B cell (primary cell): ENCODE measurements at regions not wholly inside any gene's neighbourhood (a gene's known extent, or its start where the extent isn't known, plus 50 kb on each side); places are given as distances from the start of the nearest gene placed in this dataset.

Source experiments
- ATAC-seq: fragments of 200-7000 bp; cut with Tn5 transposase; one replicate; pipeline ENCODE4 v1.10.0; 2021; ENCODE audit warnings: low read depth, mild to moderate bottlenecking, moderate number of reproducible peaks, moderate library complexity
- CTCF ChIA-PET: fragments of 350-600 bp; sonication (Branson Sonifier 250); formaldehyde crosslinking; loops from one replicate; lab custom pipeline; 2021; ENCODE audit warnings: antibody characterized with exemption, inconsistent platforms; lab: Charles Lee
- POLR2A ChIA-PET: fragments of 350-600 bp; sonication (Branson Sonifier 250); formaldehyde crosslinking; loops from one replicate; lab custom pipeline; 2021; ENCODE audit warnings: antibody characterized with exemption; lab: Charles Lee
- DNase-seq: peaks from one replicate; pipeline ENCODE4 v3.0.0; 2013
- H2AFZ ChIP-seq: 2 replicates; pipeline ENCODE4 v1.6.1; 2012; ENCODE audit warnings: mild to moderate bottlenecking, low read depth, low read length; ENCODE audit not compliant: insufficient read depth, poor library complexity, severe bottlenecking
- H3K27ac ChIP-seq, 2 donors: 1 replicate in 1 of 2; 2 replicates in 1 of 2; pipeline ENCODE4 v1.5.1; 2012 to 2013; ENCODE audit warnings: low read length in 2 of 2, mild to moderate bottlenecking in 2 of 2, moderate library complexity in 1 of 2
- H3K27me3 ChIP-seq, 4 experiments: fragments of 200-600 bp in 1 of 4; sonication (generic) in 1 of 4; replicated peaks in 1 of 4; 1 replicate in 2 of 4; 2 replicates in 2 of 4; pipeline versions ENCODE4 v1.6.1 to v1.7.0; 2013 to 2016; ENCODE audit warnings: low read length in 3 of 4, mild to moderate bottlenecking in 2 of 4, mixed read lengths in 1 of 4, moderate library complexity in 1 of 4; ENCODE audit not compliant: insufficient read depth in 4 of 4, control insufficient read depth in 3 of 4; ENCODE audit errors: control extremely low read depth in 1 of 4
- H3K36me3 ChIP-seq, 2 experiments: replicated peaks in 1 of 2; 1 replicate in 1 of 2; 2 replicates in 1 of 2; pipeline versions ENCODE4 v1.6.1 to v1.7.1; 2013; ENCODE audit warnings: low read length in 1 of 2; ENCODE audit not compliant: insufficient read depth in 2 of 2, control insufficient read depth in 1 of 2; ENCODE audit errors: control extremely low read depth in 1 of 2, extremely low read depth in 1 of 2
- H3K4me1 ChIP-seq, 2 donors: fragments of 200-600 bp in 1 of 2; sonication (generic) in 1 of 2; 1 replicate in 1 of 2; 2 replicates in 1 of 2; pipeline versions ENCODE4 v1.5.1 to v1.6.1; 2013 to 2017; ENCODE audit warnings: low read length in 2 of 2; ENCODE audit not compliant: control insufficient read depth in 2 of 2, insufficient read depth in 2 of 2
- H3K4me2 ChIP-seq: replicated peaks from 2 replicates; pipeline ENCODE3; 2012; ENCODE audit warnings: mild to moderate bottlenecking, low read depth, low read length; ENCODE audit not compliant: poor library complexity, severe bottlenecking
- H3K4me3 ChIP-seq, 5 experiments: fragments of 200-600 bp in 1 of 5; sonication (generic) in 1 of 5; 1 replicate in 3 of 5; 2 replicates in 2 of 5; pipeline versions ENCODE4 v1.5.1 to v1.7.0; 2011 to 2016; ENCODE audit warnings: low read length in 4 of 5, mild to moderate bottlenecking in 4 of 5, low read depth in 2 of 5, control low read depth in 1 of 5, moderate library complexity in 1 of 5; ENCODE audit not compliant: insufficient read depth in 1 of 5; ENCODE audit errors: control extremely low read depth in 1 of 5, extremely low read depth in 1 of 5
- H3K79me2 ChIP-seq: fragments of 200-600 bp; sonication (generic); one replicate; pipeline ENCODE4 v1.6.0; 2016; ENCODE audit warnings: low read length; ENCODE audit not compliant: control insufficient read depth, insufficient read depth
- H3K9ac ChIP-seq: fragments of 200-600 bp; sonication (generic); 2 replicates; pipeline ENCODE4 v1.6.1; 2017; ENCODE audit warnings: mild to moderate bottlenecking, low read length, moderate library complexity
- H3K9me3 ChIP-seq, 3 donors: one replicate each; pipeline versions ENCODE4 v1.6.1 to v1.7.1; 2013; ENCODE audit warnings: low read length in 2 of 3; ENCODE audit not compliant: control insufficient read depth in 2 of 3, insufficient read depth in 1 of 3; ENCODE audit errors: control extremely low read depth in 1 of 3
- H4K20me1 ChIP-seq: 2 replicates; pipeline ENCODE4 v1.6.0; 2012; ENCODE audit warnings: mild to moderate bottlenecking, low read length; ENCODE audit not compliant: insufficient read depth, control insufficient read depth, poor library complexity, severe bottlenecking
- H3K27ac Mint-ChIP-seq: one replicate; pipeline ENCODE4 v1.8.0; 2021; ENCODE audit warnings: mixed read lengths
- H3K27me3 Mint-ChIP-seq: one replicate; pipeline ENCODE4 v1.8.0; 2021; ENCODE audit warnings: mixed read lengths
- H3K4me1 Mint-ChIP-seq: one replicate; pipeline ENCODE4 v1.8.0; 2021; ENCODE audit warnings: mixed read lengths
- H3K4me3 Mint-ChIP-seq: one replicate; pipeline ENCODE4 v1.8.0; 2021; ENCODE audit warnings: mixed read lengths
- H3K9me3 Mint-ChIP-seq: one replicate; pipeline ENCODE4 v1.8.0; 2022; ENCODE audit warnings: mixed read lengths; ENCODE audit not compliant: insufficient read depth
- CTCF ChIP-seq: fragments of 200-600 bp; IDR thresholded peaks from one replicate; pipeline ENCODE4 v1.8.0; 2022; ENCODE audit warnings: antibody characterized with exemption, mild to moderate bottlenecking
- EZH2 ChIP-seq: IDR thresholded peaks from 2 replicates; pipeline ENCODE4 v1.6.1; 2012; ENCODE audit warnings: borderline replicate concordance, low read depth, mild to moderate bottlenecking, moderate library complexity, low read length; ENCODE audit not compliant: insufficient read depth, poor library complexity, severe bottlenecking
- WGBS: methylation state at CpG from one replicate; pipeline ENCODE4 v1.1.5; 2013; ENCODE audit warnings: missing lambda C conversion rate; ENCODE audit not compliant: insufficient coverage; 5-methylcytosine and 5-hydroxymethylcytosine counted together
- intact Hi-C: fragments of 100-400 bp; cut with micrococcal nuclease; formaldehyde crosslinking; loops from one replicate; pipeline ENCODE4 v1.10.0; 2022

- Histone ChIP-seq H2AFZ (no peak overlapping the region), H3K4me3 (no peak overlapping the region)
- DNase-seq = no peak
Measured at GRCh38 chr3:176274161-176274560, 923.1 kb downstream of the TBL1XR1 start.

GRCh38 chr3:176262071-176262470, 935.2 kb downstream of the TBL1XR1 start:
- Histone ChIP-seq H4K20me1 (no peaks in the 10 kb centered on the region), H3K36me3 (no peaks in the 10 kb centered on the region), H3K4me3 (no peak overlapping the region), H3K27me3 (no peaks in the 10 kb centered on the region), H3K9ac (no peak overlapping the region), H3K9me3 (peaks cover 2 to 8% (median 5%) of the 10 kb centered on the region in 3 donors), H2AFZ (no peak overlapping the region), H3K79me2 (no peaks in the 10 kb centered on the region), H3K4me2 (no peak overlapping the region), H3K4me1 (no peaks in the 10 kb centered on the region), H3K27ac (no peak overlapping the region)
- no peak for ATAC-seq
- intact Hi-C loops = no loop called here
- ChIA-PET CTCF (no interaction called here), POLR2A (no interaction called here)
- no peak for TF ChIP-seq CTCF
- TF ChIP-seq EZH2 = no peak
- Mint-ChIP-seq H3K4me3 (no peak overlapping the region), H3K9me3 (peaks cover 14% of the 10 kb centered on the region), H3K27me3 (no peaks in the 10 kb centered on the region), H3K27ac (no peak overlapping the region), H3K4me1 (no peaks in the 10 kb centered on the region)
- 86% methylated on average over 5 of the region's 8 CpGs for WGBS
- no peak for DNase-seq

More at GRCh38 chr3:176274161-176274560, 923.1 kb downstream of the TBL1XR1 start:
- H3K9ac ChIP-seq = no peak overlapping the region
- CTCF ChIA-PET = no interaction called here
- WGBS = 85% methylated on average over 5 of the region's 5 CpGs
- no peaks in the 10 kb centered on the region for H3K79me2 ChIP-seq
- no peaks in the 10 kb centered on the region for H3K4me1 ChIP-seq
- intact Hi-C loops = no loop called here
- no peak overlapping the region for H3K4me2 ChIP-seq
- H3K36me3 ChIP-seq = no peaks in the 10 kb centered on the region
- no peaks in the 10 kb centered on the region for H3K27me3 ChIP-seq
- Mint-ChIP-seq H3K27me3 (no peaks in the 10 kb centered on the region), H3K27ac (no peak overlapping the region), H3K9me3 (peaks cover 3% of the 10 kb centered on the region), H3K4me1 (no peaks in the 10 kb centered on the region), H3K4me3 (no peak overlapping the region)
- peaks cover 0 to 5% (median 3%) of the 10 kb centered on the region in 3 donors for H3K9me3 ChIP-seq
- no peaks in the 10 kb centered on the region for H4K20me1 ChIP-seq
- no peak overlapping the region for H3K27ac ChIP-seq
- ATAC-seq = no peak
- no peak for TF ChIP-seq EZH2
- POLR2A ChIA-PET = no interaction called here
